IMR-90 (cell line): ENCODE measurements at regions not wholly inside any gene's neighbourhood (a gene's known extent, or its start where the extent isn't known, plus 50 kb on each side); places are given as distances from the start of the nearest gene placed in this dataset.

Experiments
- ATAC-seq: fragments of 200-7000 bp; cut with Tn5 transposase; 2 replicates; pipeline ENCODE4 v1.9.1; 2020; ENCODE audit warnings: low read depth, mild to moderate bottlenecking, moderate library complexity
- BruUV-seq: library from RNA; stranded (reverse); fragments of 400-500 nt; replicated peaks from 2 replicates; lab custom pipeline; 2021; lab: Mats Ljungman, UMichigan
- CTCF ChIA-PET: fragments of 300-600 bp; formaldehyde crosslinking; extraction: SDS; loops from one replicate; lab custom pipeline; 2021; ENCODE audit warnings: antibody characterized with exemption; lab: Yijun Ruan, JAX
- POLR2A ChIA-PET: fragments of 300-600 bp; sonication (Branson Sonifier 250); formaldehyde crosslinking; loops from one replicate; lab custom pipeline; 2022; ENCODE audit warnings: antibody characterized with exemption; ENCODE audit not compliant: unreplicated experiment; lab: Charles Lee
- DNase-seq: peaks from one replicate; pipeline ENCODE4 v3.0.0; 2013
- H2AFZ ChIP-seq: replicated peaks from 2 replicates; pipeline ENCODE3; 2013; ENCODE audit warnings: low read length, mild to moderate bottlenecking; ENCODE audit not compliant: poor library complexity
- H2AK5ac ChIP-seq: 2 replicates; pipeline ENCODE4 v1.6.1; 2013; ENCODE audit warnings: low read depth, low read length, inconsistent platforms
- H2AK9ac ChIP-seq: replicated peaks from 2 replicates; pipeline ENCODE3; 2013; ENCODE audit warnings: mild to moderate bottlenecking, low read depth, low read length, moderate library complexity; ENCODE audit not compliant: poor library complexity
- H2BK120ac ChIP-seq: 2 replicates; pipeline ENCODE4 v1.6.1; 2013; ENCODE audit warnings: low read depth, low read length, inconsistent platforms
- H2BK15ac ChIP-seq: 3 replicates; pipeline ENCODE4 v1.6.1; 2013; ENCODE audit warnings: low read depth, low read length, inconsistent platforms
- H2BK20ac ChIP-seq: 2 replicates; pipeline ENCODE4 v1.6.1; 2013; ENCODE audit warnings: low read depth, mild to moderate bottlenecking, inconsistent platforms, low read length, moderate library complexity
- H2BK5ac ChIP-seq: 2 replicates; pipeline ENCODE4 v1.6.1; 2013; ENCODE audit warnings: mild to moderate bottlenecking, low read depth, low read length, inconsistent platforms; ENCODE audit not compliant: poor library complexity, severe bottlenecking
- H3K14ac ChIP-seq: replicated peaks from 2 replicates; pipeline ENCODE4 v1.6.1; 2013; ENCODE audit warnings: low read depth, low read length, inconsistent platforms
- H3K18ac ChIP-seq: 2 replicates; pipeline ENCODE4 v1.6.1; 2013; ENCODE audit warnings: low read depth, low read length, control low read depth
- H3K23ac ChIP-seq: 2 replicates; pipeline ENCODE4 v1.6.1; 2013; ENCODE audit warnings: low read depth, low read length, inconsistent platforms
- H3K27ac ChIP-seq: 2 replicates; pipeline ENCODE4 v1.5.1; 2013; ENCODE audit warnings: mild to moderate bottlenecking, control low read depth, low read length; ENCODE audit not compliant: insufficient read depth
- H3K27me3 ChIP-seq: 2 replicates; pipeline ENCODE4 v1.6.1; 2013; ENCODE audit warnings: low read length; ENCODE audit not compliant: control insufficient read depth, insufficient read depth
- H3K36me3 ChIP-seq: 2 replicates; pipeline ENCODE4 v1.6.1; 2013; ENCODE audit warnings: low read length, mixed read lengths; ENCODE audit not compliant: control insufficient read depth, insufficient read depth
- H3K4ac ChIP-seq: 2 replicates; pipeline ENCODE4 v1.6.1; 2013; ENCODE audit warnings: low read depth, low read length, inconsistent platforms
- H3K4me1 ChIP-seq: 2 replicates; pipeline ENCODE4 v1.6.1; 2013; ENCODE audit warnings: low read length, mixed read lengths; ENCODE audit not compliant: control insufficient read depth, insufficient read depth
- H3K4me2 ChIP-seq: 2 replicates; pipeline ENCODE4 v1.6.1; 2013; ENCODE audit warnings: low read depth, mild to moderate bottlenecking, control low read depth, low read length, moderate library complexity
- H3K4me3 ChIP-seq: 2 replicates; pipeline ENCODE4 v1.5.1; 2013; ENCODE audit warnings: low read depth, mild to moderate bottlenecking, control low read depth, low read length, moderate library complexity; ENCODE audit not compliant: insufficient read depth
- H3K56ac ChIP-seq: 2 replicates; pipeline ENCODE4 v1.6.1; 2013; ENCODE audit warnings: low read length, inconsistent platforms; ENCODE audit not compliant: insufficient read depth; ENCODE audit errors: extremely low read depth
- H3K79me1 ChIP-seq, 2 experiments: 2 replicates each; pipeline ENCODE4 v1.6.1; 2013; ENCODE audit warnings: low read length in 2 of 2, inconsistent platforms in 1 of 2, low read depth in 1 of 2
- H3K9ac ChIP-seq: 2 replicates; pipeline ENCODE4 v1.6.1; 2013; ENCODE audit warnings: low read depth, low read length, control low read depth
- H3K9me1 ChIP-seq: 2 replicates; pipeline ENCODE4 v1.6.1; 2013; ENCODE audit warnings: low read length, inconsistent platforms; ENCODE audit not compliant: insufficient read depth
- H3K9me3 ChIP-seq: 2 replicates; pipeline ENCODE4 v1.6.1; 2013; ENCODE audit warnings: low read length; ENCODE audit not compliant: control insufficient read depth, insufficient read depth
- H4K20me1 ChIP-seq: 2 replicates; pipeline ENCODE4 v1.6.1; 2013; ENCODE audit warnings: low read length, inconsistent platforms; ENCODE audit not compliant: insufficient read depth
- H4K5ac ChIP-seq: 2 replicates; pipeline ENCODE4 v1.6.1; 2013; ENCODE audit warnings: mild to moderate bottlenecking, low read depth, low read length, control low read depth
- H4K8ac ChIP-seq, 2 experiments: 2 replicates each; pipeline ENCODE4 v1.6.1; 2013; ENCODE audit warnings: low read depth in 2 of 2, low read length in 2 of 2, control low read depth in 1 of 2, inconsistent platforms in 1 of 2
- H4K91ac ChIP-seq: 2 replicates; pipeline ENCODE4 v1.6.1; 2013; ENCODE audit warnings: low read depth, low read length, inconsistent platforms; ENCODE audit not compliant: insufficient read depth
- CTCF ChIP-seq: conservative IDR thresholded peaks from 2 replicates; pipeline ENCODE4 v1.5.1; 2012; ENCODE audit warnings: mild to moderate bottlenecking, low read depth, low read length, improper control_type of control experiment
- FOS ChIP-seq: fragments of 150-350 bp; IDR thresholded peaks from 2 replicates; pipeline ENCODE4 v1.6.1; 2016; ENCODE audit warnings: low read depth, low read length
- POLR2A ChIP-seq: IDR thresholded peaks from 2 replicates; pipeline ENCODE4 v1.6.1; 2012; ENCODE audit warnings: mild to moderate bottlenecking, low read depth, low read length
- RAD21 ChIP-seq: IDR thresholded peaks from 2 replicates; pipeline ENCODE4 v1.6.1; 2012; ENCODE audit warnings: low read length, improper control_type of control experiment
- SMC3 ChIP-seq: fragments of 150-350 bp; IDR thresholded peaks from 2 replicates; pipeline ENCODE4 v1.6.1; 2016; ENCODE audit warnings: low read depth, mild to moderate bottlenecking, antibody characterized with exemption, low read length, moderate library complexity
- WGBS, 2 experiments: methylation state at CpG; one replicate each; pipeline versions ENCODE4 v1.1.5 to v1.1.7; 2013; ENCODE audit warnings: missing lambda C conversion rate in 2 of 2; ENCODE audit not compliant: insufficient read length in 1 of 2; ENCODE audit errors: extremely low coverage in 2 of 2; 5-methylcytosine and 5-hydroxymethylcytosine counted together
- dilution Hi-C: fragments of 300-500 bp; cut with HindIII; formaldehyde crosslinking; loops from one replicate; pipeline ENCODE4 v1.14.3; 2018; ENCODE audit warnings: low sequenced_read_pairs; ENCODE audit not compliant: unreplicated experiment
- in situ Hi-C: fragments of 300-500 bp; cut with MboI; formaldehyde crosslinking; loops from 3 replicates; pipeline ENCODE4 v1.14.3; 2019; ENCODE audit warnings: low sequenced_read_pairs, inconsistent platforms, mixed read lengths
- intact Hi-C: fragments of 100-400 bp; cut with micrococcal nuclease; formaldehyde crosslinking; loops from 2 replicates; pipeline ENCODE4 v1.10.0; 2022

- Histone ChIP-seq H4K8ac (peak overlapping the region in 1 of 2 experiments; percentile 79; a peak in 2 of 4 replicates), H3K4me3 (no peak overlapping the region), H2BK15ac (no peak overlapping the region), H2AK5ac (no peak overlapping the region), H4K91ac (0 out of 2 replicates have a peak overlapping the region, but pooled peaks have one; percentile 26), H3K9me1 (peaks cover 3% of the 10 kb centered on the region; the same call in 1 of the 2 replicates), H4K5ac (peak overlapping the region; percentile 78), H2AFZ (no peak overlapping the region), H3K18ac (peak overlapping the region; percentile 91), H4K20me1 (no peaks in the 10 kb centered on the region), H3K9ac (no peak overlapping the region), H3K23ac (no peak overlapping the region), H2BK5ac (peak overlapping the region; percentile 92), H2BK20ac (peak overlapping the region; percentile 70; the same call in 1 of the 2 replicates), H3K4ac (peak overlapping the region; percentile 37), H3K36me3 (no peaks in the 10 kb centered on the region), H3K4me2 (peak overlapping the region; percentile 82; the same call in 1 of the 2 replicates), H3K79me1 (no peaks in the 10 kb centered on the region), H3K9me3 (no peaks in the 10 kb centered on the region), H3K27ac (peak overlapping the region; percentile 57; the same call in 1 of the 2 replicates), H3K14ac (no peak overlapping the region; the same call in 1 of the 2 replicates), H2BK120ac (peak overlapping the region; percentile 87), H3K56ac (peak overlapping the region; percentile 76; the same call in 1 of the 2 replicates), H2AK9ac (no peak overlapping the region), H3K27me3 (no peaks in the 10 kb centered on the region), H3K4me1 (peaks cover 2% of the 10 kb centered on the region; the same call in 1 of the 2 replicates)
- ATAC-seq (peak; percentile 82), DNase-seq (peak; percentile 82)
- in situ Hi-C loops: loop anchor here (5.0 kb wide), 1 partner anchor 478 kb away; the partner anchor contains the start of gene RBMS1
- ChIA-PET POLR2A (interaction anchor here (0.7 to 0.9 kb wide), 3 partner anchors 49 to 700 kb away, joined by 3 to 7 read pairs (median 5); no protein-coding TSS in a partner anchor), CTCF (interaction anchor here (0.6 to 1.7 kb wide), 26 partner anchors 16 to 860 kb away, joined by 3 to 8 read pairs (median 3); no protein-coding TSS in a partner anchor)
- intact Hi-C loops: loop anchor here (1.0 to 10.0 kb wide), 8 partner anchors 306 to 860 kb away; no protein-coding TSS in a partner anchor
- WGBS, 2 experiments: no CpG with 5 or more reads among the region's 3 CpGs
- no TSS peak for BruUV-seq
- TF ChIP-seq SMC3 (peak; percentile 82), POLR2A (no peak), CTCF (peak; percentile 86), FOS (no peak), RAD21 (peak; percentile 88)
- dilution Hi-C loops: no loop called here
Observed at GRCh38 chr2:160970052-160970965, 189.9 kb upstream of the TANK start.
